G401.6 (cell line): ENCODE measurements at regions not wholly inside any gene's neighbourhood (a gene's known extent, or its start where the extent isn't known, plus 50 kb on each side); places are given as distances from the start of the nearest gene placed in this dataset.
"Not testable (repeated sequence)": the region's sequence is repeated elsewhere in the genome, so short reads cannot be mapped to it uniquely, and the experiment has no call there.

Experiments used
- FAIRE-seq: peaks from 2 replicates; lab custom pipeline; 2012; peaks lifted over from hg19 to GRCh38; lab: Jason Lieb, UNC

GRCh38 chr14:34172550-34173368 is 221.9 kb upstream of the EGLN3 start:
- no peak for FAIRE-seq

- no peak for FAIRE-seq
Observed at GRCh38 chr14:34172173-34172451, 221.2 kb upstream of the EGLN3 start.

- FAIRE-seq: no peak
Observed at GRCh38 chr14:34171431-34172172, 220.7 kb upstream of the EGLN3 start.

- no peak for FAIRE-seq
Observed at GRCh38 chr14:34170882-34171281, 220.0 kb upstream of the EGLN3 start.

GRCh38 chr14:34169561-34169960 is 218.7 kb upstream of the EGLN3 start:
- no peak for FAIRE-seq

- FAIRE-seq: no peak
Observed at GRCh38 chr14:34168656-34169055, 217.8 kb upstream of the EGLN3 start.

GRCh38 chr14:34165847-34166350 is 215.0 kb upstream of the EGLN3 start:
- FAIRE-seq: no peak

- no peak for FAIRE-seq
Observed at GRCh38 chr14:34164162-34164864, 213.4 kb upstream of the EGLN3 start.

GRCh38 chr14:34161351-34162082 is 210.6 kb upstream of the EGLN3 start:
- no peak for FAIRE-seq

GRCh38 chr14:34160619-34161018 is 209.7 kb upstream of the EGLN3 start:
- no peak for FAIRE-seq

- FAIRE-seq: no peak
Observed at GRCh38 chr14:34157651-34158050, 206.8 kb upstream of the EGLN3 start.

GRCh38 chr14:34147461-34147860 is 196.6 kb upstream of the EGLN3 start:
- no peak for FAIRE-seq

GRCh38 chr14:34140127-34140526 is 189.3 kb upstream of the EGLN3 start:
- not testable (repeated sequence) for FAIRE-seq

GRCh38 chr14:34139160-34140121 is 188.6 kb upstream of the EGLN3 start:
- FAIRE-seq: not testable (repeated sequence)

- no peak for FAIRE-seq
Observed at GRCh38 chr14:34138175-34138574, 187.3 kb upstream of the EGLN3 start.

- FAIRE-seq: no peak
Observed at GRCh38 chr14:34137001-34137745, 186.3 kb upstream of the EGLN3 start.

GRCh38 chr14:34135492-34135891 is 184.6 kb upstream of the EGLN3 start:
- no peak for FAIRE-seq

GRCh38 chr14:34134484-34134883 is 183.6 kb upstream of the EGLN3 start:
- no peak for FAIRE-seq

GRCh38 chr14:34129927-34130552 is 179.2 kb upstream of the EGLN3 start:
- FAIRE-seq: no peak

GRCh38 chr14:34128665-34129064 is 177.8 kb upstream of the EGLN3 start:
- FAIRE-seq: no peak
